Muscle of back (tissue), 3 donors: ENCODE measurements at regions not wholly inside any gene's neighbourhood (a gene's known extent, or its start where the extent isn't known, plus 50 kb on each side); places are given as distances from the start of the nearest gene placed in this dataset.

Experiments used
- DNase-seq, 3 donors: peaks; one replicate each; pipeline versions ENCODE4 v3.0.0 to v3.0.0-alpha.2; 2013

GRCh38 chr1:8086055-8086454, 59.9 kb upstream of the ERRFI1 start:
- no peak for DNase-seq

GRCh38 chr1:8084913-8085312, 58.8 kb upstream of the ERRFI1 start:
- no peak for DNase-seq

- peak in 2 of 3 donors; percentile 47 to 53 for DNase-seq
Observed at GRCh38 chr1:8083739-8084484, 57.8 kb upstream of the ERRFI1 start.

- DNase-seq = peak in 1 of 3 donors; percentile 71
Observed at GRCh38 chr1:8082945-8083344, 56.8 kb upstream of the ERRFI1 start.

GRCh38 chr1:8078176-8078671, 52.1 kb upstream of the ERRFI1 start:
- peak in 1 of 3 donors; percentile 54 for DNase-seq

GRCh38 chr1:8077602-8078001, 51.5 kb upstream of the ERRFI1 start:
- DNase-seq = no peak

GRCh38 chr1:8077120-8077573, 51.0 kb upstream of the ERRFI1 start:
- DNase-seq = peak; percentile 60 to 86 (median 65)

- DNase-seq = no peak
Observed at GRCh38 chr1:8076176-8076575, 50.1 kb upstream of the ERRFI1 start.
